B cell (primary cell): ENCODE measurements at regions not wholly inside any gene's neighbourhood (a gene's known extent, or its start where the extent isn't known, plus 50 kb on each side); places are given as distances from the start of the nearest gene placed in this dataset.

ENCODE experiments used
- ATAC-seq: fragments of 200-7000 bp; cut with Tn5 transposase; one replicate; pipeline ENCODE4 v1.10.0; 2021; ENCODE audit warnings: low read depth, mild to moderate bottlenecking, moderate number of reproducible peaks, moderate library complexity
- CTCF ChIA-PET: fragments of 350-600 bp; sonication (Branson Sonifier 250); formaldehyde crosslinking; loops from one replicate; lab custom pipeline; 2021; ENCODE audit warnings: antibody characterized with exemption, inconsistent platforms; lab: Charles Lee
- POLR2A ChIA-PET: fragments of 350-600 bp; sonication (Branson Sonifier 250); formaldehyde crosslinking; loops from one replicate; lab custom pipeline; 2021; ENCODE audit warnings: antibody characterized with exemption; lab: Charles Lee
- DNase-seq: peaks from one replicate; pipeline ENCODE4 v3.0.0; 2013
- H2AFZ ChIP-seq: 2 replicates; pipeline ENCODE4 v1.6.1; 2012; ENCODE audit warnings: mild to moderate bottlenecking, low read depth, low read length; ENCODE audit not compliant: insufficient read depth, poor library complexity, severe bottlenecking
- H3K27ac ChIP-seq, 2 donors: 1 replicate in 1 of 2; 2 replicates in 1 of 2; pipeline ENCODE4 v1.5.1; 2012 to 2013; ENCODE audit warnings: low read length in 2 of 2, mild to moderate bottlenecking in 2 of 2, moderate library complexity in 1 of 2
- H3K27me3 ChIP-seq, 4 experiments: fragments of 200-600 bp in 1 of 4; sonication (generic) in 1 of 4; replicated peaks in 1 of 4; 1 replicate in 2 of 4; 2 replicates in 2 of 4; pipeline versions ENCODE4 v1.6.1 to v1.7.0; 2013 to 2016; ENCODE audit warnings: low read length in 3 of 4, mild to moderate bottlenecking in 2 of 4, mixed read lengths in 1 of 4, moderate library complexity in 1 of 4; ENCODE audit not compliant: insufficient read depth in 4 of 4, control insufficient read depth in 3 of 4; ENCODE audit errors: control extremely low read depth in 1 of 4
- H3K36me3 ChIP-seq, 2 experiments: replicated peaks in 1 of 2; 1 replicate in 1 of 2; 2 replicates in 1 of 2; pipeline versions ENCODE4 v1.6.1 to v1.7.1; 2013; ENCODE audit warnings: low read length in 1 of 2; ENCODE audit not compliant: insufficient read depth in 2 of 2, control insufficient read depth in 1 of 2; ENCODE audit errors: control extremely low read depth in 1 of 2, extremely low read depth in 1 of 2
- H3K4me1 ChIP-seq, 2 donors: fragments of 200-600 bp in 1 of 2; sonication (generic) in 1 of 2; 1 replicate in 1 of 2; 2 replicates in 1 of 2; pipeline versions ENCODE4 v1.5.1 to v1.6.1; 2013 to 2017; ENCODE audit warnings: low read length in 2 of 2; ENCODE audit not compliant: control insufficient read depth in 2 of 2, insufficient read depth in 2 of 2
- H3K4me2 ChIP-seq: replicated peaks from 2 replicates; pipeline ENCODE3; 2012; ENCODE audit warnings: mild to moderate bottlenecking, low read depth, low read length; ENCODE audit not compliant: poor library complexity, severe bottlenecking
- H3K4me3 ChIP-seq, 5 experiments: fragments of 200-600 bp in 1 of 5; sonication (generic) in 1 of 5; 1 replicate in 3 of 5; 2 replicates in 2 of 5; pipeline versions ENCODE4 v1.5.1 to v1.7.0; 2011 to 2016; ENCODE audit warnings: low read length in 4 of 5, mild to moderate bottlenecking in 4 of 5, low read depth in 2 of 5, control low read depth in 1 of 5, moderate library complexity in 1 of 5; ENCODE audit not compliant: insufficient read depth in 1 of 5; ENCODE audit errors: control extremely low read depth in 1 of 5, extremely low read depth in 1 of 5
- H3K79me2 ChIP-seq: fragments of 200-600 bp; sonication (generic); one replicate; pipeline ENCODE4 v1.6.0; 2016; ENCODE audit warnings: low read length; ENCODE audit not compliant: control insufficient read depth, insufficient read depth
- H3K9ac ChIP-seq: fragments of 200-600 bp; sonication (generic); 2 replicates; pipeline ENCODE4 v1.6.1; 2017; ENCODE audit warnings: mild to moderate bottlenecking, low read length, moderate library complexity
- H3K9me3 ChIP-seq, 3 donors: one replicate each; pipeline versions ENCODE4 v1.6.1 to v1.7.1; 2013; ENCODE audit warnings: low read length in 2 of 3; ENCODE audit not compliant: control insufficient read depth in 2 of 3, insufficient read depth in 1 of 3; ENCODE audit errors: control extremely low read depth in 1 of 3
- H4K20me1 ChIP-seq: 2 replicates; pipeline ENCODE4 v1.6.0; 2012; ENCODE audit warnings: mild to moderate bottlenecking, low read length; ENCODE audit not compliant: insufficient read depth, control insufficient read depth, poor library complexity, severe bottlenecking
- H3K27ac Mint-ChIP-seq: one replicate; pipeline ENCODE4 v1.8.0; 2021; ENCODE audit warnings: mixed read lengths
- H3K27me3 Mint-ChIP-seq: one replicate; pipeline ENCODE4 v1.8.0; 2021; ENCODE audit warnings: mixed read lengths
- H3K4me1 Mint-ChIP-seq: one replicate; pipeline ENCODE4 v1.8.0; 2021; ENCODE audit warnings: mixed read lengths
- H3K4me3 Mint-ChIP-seq: one replicate; pipeline ENCODE4 v1.8.0; 2021; ENCODE audit warnings: mixed read lengths
- H3K9me3 Mint-ChIP-seq: one replicate; pipeline ENCODE4 v1.8.0; 2022; ENCODE audit warnings: mixed read lengths; ENCODE audit not compliant: insufficient read depth
- CTCF ChIP-seq: fragments of 200-600 bp; IDR thresholded peaks from one replicate; pipeline ENCODE4 v1.8.0; 2022; ENCODE audit warnings: antibody characterized with exemption, mild to moderate bottlenecking
- EZH2 ChIP-seq: IDR thresholded peaks from 2 replicates; pipeline ENCODE4 v1.6.1; 2012; ENCODE audit warnings: borderline replicate concordance, low read depth, mild to moderate bottlenecking, moderate library complexity, low read length; ENCODE audit not compliant: insufficient read depth, poor library complexity, severe bottlenecking
- WGBS: methylation state at CpG from one replicate; pipeline ENCODE4 v1.1.5; 2013; ENCODE audit warnings: missing lambda C conversion rate; ENCODE audit not compliant: insufficient coverage; 5-methylcytosine and 5-hydroxymethylcytosine counted together
- intact Hi-C: fragments of 100-400 bp; cut with micrococcal nuclease; formaldehyde crosslinking; loops from one replicate; pipeline ENCODE4 v1.10.0; 2022

GRCh38 chr14:31926652-31927347, 150.3 kb upstream of the ARHGAP5 start:
- intact Hi-C loops: loop anchor here (1.0 to 10.0 kb wide), 4 partner anchors 148 to 541 kb away; partner anchors contain the start of gene ARHGAP5
- ATAC-seq: no peak
- Histone ChIP-seq H2AFZ (no peak overlapping the region), H4K20me1 (no peaks in the 10 kb centered on the region), H3K4me2 (no peak overlapping the region), H3K27me3 (no peaks in the 10 kb centered on the region), H3K36me3 (no peaks in the 10 kb centered on the region), H3K4me1 (no peaks in the 10 kb centered on the region), H3K9me3 (no peaks in the 10 kb centered on the region), H3K27ac (no peak overlapping the region), H3K9ac (no peak overlapping the region), H3K79me2 (no peaks in the 10 kb centered on the region), H3K4me3 (no peak overlapping the region)
- H3K27me3 Mint-ChIP-seq: no peaks in the 10 kb centered on the region
- no peaks in the 10 kb centered on the region for H3K4me1 Mint-ChIP-seq
- no CpG with 5 or more reads among the region's 6 CpGs for WGBS
- H3K4me3 Mint-ChIP-seq: no peak overlapping the region
- ChIA-PET CTCF (interaction anchor here (0.7 to 12.7 kb wide), 30 partner anchors 9 to 924 kb away, joined by 3 to 219 read pairs (median 4); partner anchors contain the start of genes ARHGAP5 and DTD2), POLR2A (no interaction called here)
- TF ChIP-seq CTCF (no peak), EZH2 (no peak)
- DNase-seq: no peak
- no peak overlapping the region for H3K27ac Mint-ChIP-seq
- H3K9me3 Mint-ChIP-seq: no peaks in the 10 kb centered on the region

GRCh38 chr14:31927348-31927832, 149.7 kb upstream of the ARHGAP5 start:
- DNase-seq (no peak), ATAC-seq (no peak)
- no peaks in the 10 kb centered on the region for H3K27me3 Mint-ChIP-seq
- Histone ChIP-seq H2AFZ (no peak overlapping the region), H3K79me2 (no peaks in the 10 kb centered on the region), H3K9me3 (no peaks in the 10 kb centered on the region), H3K27me3 (no peaks in the 10 kb centered on the region), H3K4me1 (no peaks in the 10 kb centered on the region), H3K9ac (no peak overlapping the region), H3K4me2 (no peak overlapping the region), H3K36me3 (no peaks in the 10 kb centered on the region), H4K20me1 (no peaks in the 10 kb centered on the region), H3K27ac (no peak overlapping the region), H3K4me3 (no peak overlapping the region)
- POLR2A ChIA-PET: no interaction called here
- TF ChIP-seq CTCF (no peak), EZH2 (no peak)
- WGBS: 72% methylated on average over 4 of the region's 6 CpGs
- no peaks in the 10 kb centered on the region for H3K9me3 Mint-ChIP-seq
- no peak overlapping the region for H3K4me3 Mint-ChIP-seq
- CTCF ChIA-PET: interaction anchor here (1.0 to 12.7 kb wide), 14 partner anchors 9 to 331 kb away, joined by 3 to 219 read pairs (median 7); partner anchors contain the start of gene ARHGAP5
- no peak overlapping the region for H3K27ac Mint-ChIP-seq
- intact Hi-C loops: loop anchor here (5.0 to 10.0 kb wide), 3 partner anchors 147 to 540 kb away; partner anchors contain the start of gene ARHGAP5
- no peaks in the 10 kb centered on the region for H3K4me1 Mint-ChIP-seq
